Activated CD4-positive, alpha-beta T cell treated with anti-CD3 and anti-CD28 coated beads, Interleukin-2, Interleukin-6, amounts not matched to agents 100 ng/mL and 50 ng/mL, durations not matched to agents 16 hours and 8 hours (primary cell): ENCODE measurements at regions not wholly inside any gene's neighbourhood (a gene's known extent, or its start where the extent isn't known, plus 50 kb on each side); places are given as distances from the start of the nearest gene placed in this dataset.
"Not testable (repeated sequence)": the region's sequence is repeated elsewhere in the genome, so short reads cannot be mapped to it uniquely, and the experiment has no call there.

Source experiments
- DNase-seq: peaks from one replicate; pipeline ENCODE4 v3.0.0-alpha.2; 2020

- not testable (repeated sequence) for DNase-seq
These were observed 618.1 kb downstream of the PDHA2 start for GRCh38 chr4:96458031-96458430.

GRCh38 chr4:96459105-96459504, 619.2 kb downstream of the PDHA2 start:
- DNase-seq = no peak

GRCh38 chr4:96465834-96466233, 625.9 kb downstream of the PDHA2 start:
- DNase-seq = no peak

- DNase-seq = no peak
These were observed 632.3 kb downstream of the PDHA2 start for GRCh38 chr4:96471956-96472867.

GRCh38 chr4:96473246-96473645, 633.4 kb downstream of the PDHA2 start:
- DNase-seq = no peak

- no peak for DNase-seq
These were observed 643.6 kb downstream of the PDHA2 start for GRCh38 chr4:96483308-96484030.

- DNase-seq = no peak
These were observed 646.7 kb downstream of the PDHA2 start for GRCh38 chr4:96486563-96486962.

- DNase-seq = no peak
These were observed 657.7 kb downstream of the PDHA2 start for GRCh38 chr4:96497621-96498020.

GRCh38 chr4:96504386-96504785, 664.5 kb downstream of the PDHA2 start:
- no peak for DNase-seq

GRCh38 chr4:96509039-96509741, 669.3 kb downstream of the PDHA2 start:
- no peak for DNase-seq

GRCh38 chr4:96519291-96519690, 679.4 kb downstream of the PDHA2 start:
- no peak for DNase-seq

GRCh38 chr4:96521046-96521536, 681.2 kb downstream of the PDHA2 start:
- no peak for DNase-seq

GRCh38 chr4:96523611-96524010, 683.7 kb downstream of the PDHA2 start:
- DNase-seq = no peak

GRCh38 chr4:96524311-96524875, 684.5 kb downstream of the PDHA2 start:
- DNase-seq = no peak

- DNase-seq = no peak
These were observed 686.0 kb downstream of the PDHA2 start for GRCh38 chr4:96525898-96526297.

- DNase-seq = no peak
These were observed 686.7 kb downstream of the PDHA2 start for GRCh38 chr4:96526625-96527024.

GRCh38 chr4:96531836-96532235, 691.9 kb downstream of the PDHA2 start:
- DNase-seq = no peak

GRCh38 chr4:96543346-96543745, 703.5 kb downstream of the PDHA2 start:
- no peak for DNase-seq

GRCh38 chr4:96558466-96558865, 718.6 kb downstream of the PDHA2 start:
- no peak for DNase-seq

- no peak for DNase-seq
These were observed 726.9 kb downstream of the PDHA2 start for GRCh38 chr4:96566755-96567154.

- DNase-seq = no peak
These were observed 745.4 kb downstream of the PDHA2 start for GRCh38 chr4:96585304-96585703.

GRCh38 chr4:96593422-96593821, 753.5 kb downstream of the PDHA2 start:
- DNase-seq = no peak

GRCh38 chr4:96598465-96598864, 758.6 kb downstream of the PDHA2 start:
- DNase-seq = no peak
